Heart left ventricle (tissue), 16 donors: ENCODE measurements at regions not wholly inside any gene's neighbourhood (a gene's known extent, or its start where the extent isn't known, plus 50 kb on each side); places are given as distances from the start of the nearest gene placed in this dataset.

Experiments used
- ATAC-seq, 4 donors: fragments of 200-7000 bp; cut with Tn5 transposase; one replicate each; pipeline ENCODE4 v1.9.1; 2020 to 2022; ENCODE audit warnings: moderate library complexity in 4 of 4, mild to moderate bottlenecking in 3 of 4, moderate number of reproducible peaks in 1 of 4
- DNase-seq, 5 donors: peaks; one replicate each; pipeline ENCODE4 v3.0.0-alpha.2; 2020
- H3K27ac ChIP-seq, 12 donors: fragments of 200-600 bp; sonication (generic) in 4 of 12; one replicate each; pipeline versions ENCODE4 v1.5.0 to v1.8.0; 2016 to 2022; ENCODE audit warnings: mild to moderate bottlenecking in 2 of 12
- H3K27me3 ChIP-seq, 9 donors: fragments of 200-600 bp; sonication (generic) in 2 of 9; one replicate each; pipeline versions ENCODE4 v1.5.1 to v1.8.0; 2016 to 2022; ENCODE audit warnings: mild to moderate bottlenecking in 3 of 9
- H3K36me3 ChIP-seq, 9 donors: fragments of 200-600 bp; sonication (generic) in 2 of 9; one replicate each; pipeline versions ENCODE4 v1.5.0 to v1.8.0; 2018 to 2022; ENCODE audit warnings: mild to moderate bottlenecking in 2 of 9
- H3K4me1 ChIP-seq, 12 donors: fragments of 200-600 bp; sonication (generic) in 4 of 12; one replicate each; pipeline versions ENCODE4 v1.5.0 to v1.8.0; 2016 to 2022; ENCODE audit warnings: mild to moderate bottlenecking in 3 of 12
- H3K4me3 ChIP-seq, 12 donors: fragments of 200-600 bp; sonication (generic) in 4 of 12; one replicate each; pipeline versions ENCODE4 v1.5.0 to v1.8.0; 2017 to 2022; ENCODE audit warnings: mild to moderate bottlenecking in 9 of 12, moderate library complexity in 4 of 12
- H3K9me3 ChIP-seq, 12 donors: fragments of 200-600 bp; sonication (generic) in 4 of 12; one replicate each; pipeline versions ENCODE4 v1.5.0 to v1.8.0; 2016 to 2022; ENCODE audit warnings: mild to moderate bottlenecking in 1 of 12
- POLR2A ChIP-seq, 2 donors: fragments of 450-650 bp; IDR thresholded peaks; one replicate each; pipeline ENCODE4 v1.6.1; 2017; ENCODE audit warnings: antibody characterized with exemption in 2 of 2, mild to moderate bottlenecking in 2 of 2, moderate library complexity in 2 of 2
- WGBS, 4 donors: extraction: QIAGEN DNeasy Blood & Tissue Kit in 2 of 4; methylation state at CpG; one replicate each; pipeline versions ENCODE4 v1.1.5 to v1.1.7; 2013 to 2018; 5-methylcytosine and 5-hydroxymethylcytosine counted together
- intact Hi-C, 10 donors: fragments of 100-400 bp; cut with DNase I; formaldehyde crosslinking; loops; one replicate each; pipeline versions ENCODE4 v1.11.1 to v1.14.2; 2022
- TF ChIP-seq, protein P1 (sequence below), 12 donors: fragments of 200-600 bp; sonication (generic) in 4 of 12; IDR thresholded peaks; one replicate each; pipeline versions ENCODE4 v1.5.0 to v1.8.0; 2018 to 2022; ENCODE audit warnings: antibody characterized with exemption in 12 of 12, mild to moderate bottlenecking in 5 of 12
- donor health status: ischemic (EF 13 %, LVEDD 7.1; RV severe dilation, severe dysfunction).
- donor health status: healthy with polysubstance abuse.
- donor health status: DM: no; HTN: yes; CAD: no.
- donor health status: DM: no; HTN: no; CAD: no.
- donor health status: ischemic (EF 25% LVEDD 6.9; RV normal size, moderate dysfunction).
- donor health status: ischemic (EF 25% LVEDD 5.7; RV mildly dilated, moderate dysfunction).
- donor health status: healthy.
- donor health status: DM: yes; HTN: yes; CAD: no.
- donor health status: ischemic (EF 35%, LVEDD 5.7; RV mildly dilated, moderate dysfunction).
- donor health status: nonischemic (EF 11% LVEDD 7.7; RV severe dilation, severe dysfunction).
- donor health status: DM: yes; HTN: yes; CAD: no.
- donor health status: PGD.
- donor health status: ischemic (EF 29% LVEDD 5.4; RV normal size, mild dysfunction).
- donor health status: nonischemic (EF 23%, LVEDD 6.1; RV moderate dilation, normal function).

DNA sequence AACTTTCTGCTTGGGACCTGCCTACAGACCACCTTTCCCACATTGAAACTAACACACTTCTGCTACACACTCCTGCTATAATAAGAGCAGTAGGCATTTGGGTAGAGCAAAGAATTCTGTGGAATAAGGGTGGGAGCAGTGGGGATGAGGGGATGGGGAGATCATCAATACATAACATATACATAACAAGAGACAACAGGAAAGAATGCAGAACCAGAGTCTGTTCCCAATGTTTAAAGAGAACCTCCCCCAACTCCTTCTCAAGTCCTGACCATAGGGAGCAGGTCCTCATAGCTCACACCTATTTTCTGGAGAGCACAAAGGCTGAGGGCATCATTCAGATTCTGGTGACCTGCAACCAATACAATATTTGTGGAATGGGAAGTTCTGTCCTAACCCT lies 121.6 kb upstream of the BARHL2 start:
- intact Hi-C loops, result loop anchor here in 1 of 10 donors (10.0 kb wide), 1 partner anchor 114 kb away; no protein-coding TSS in a partner anchor
- Histone ChIP-seq H3K9me3 (no peaks in the 10 kb centered on the region), H3K27me3 (peaks cover 4 to 87% (median 35%) of the 10 kb centered on the region in 9 donors), H3K27ac (no peak overlapping the region), H3K4me1 (peaks cover 3 to 21% (median 13%) of the 10 kb centered on the region in 12 donors), H3K4me3 (no peak overlapping the region), H3K36me3 (no peaks in the 10 kb centered on the region)
- DNase-seq (no peak), ATAC-seq (no peak)
- TF ChIP-seq, protein P1, sequence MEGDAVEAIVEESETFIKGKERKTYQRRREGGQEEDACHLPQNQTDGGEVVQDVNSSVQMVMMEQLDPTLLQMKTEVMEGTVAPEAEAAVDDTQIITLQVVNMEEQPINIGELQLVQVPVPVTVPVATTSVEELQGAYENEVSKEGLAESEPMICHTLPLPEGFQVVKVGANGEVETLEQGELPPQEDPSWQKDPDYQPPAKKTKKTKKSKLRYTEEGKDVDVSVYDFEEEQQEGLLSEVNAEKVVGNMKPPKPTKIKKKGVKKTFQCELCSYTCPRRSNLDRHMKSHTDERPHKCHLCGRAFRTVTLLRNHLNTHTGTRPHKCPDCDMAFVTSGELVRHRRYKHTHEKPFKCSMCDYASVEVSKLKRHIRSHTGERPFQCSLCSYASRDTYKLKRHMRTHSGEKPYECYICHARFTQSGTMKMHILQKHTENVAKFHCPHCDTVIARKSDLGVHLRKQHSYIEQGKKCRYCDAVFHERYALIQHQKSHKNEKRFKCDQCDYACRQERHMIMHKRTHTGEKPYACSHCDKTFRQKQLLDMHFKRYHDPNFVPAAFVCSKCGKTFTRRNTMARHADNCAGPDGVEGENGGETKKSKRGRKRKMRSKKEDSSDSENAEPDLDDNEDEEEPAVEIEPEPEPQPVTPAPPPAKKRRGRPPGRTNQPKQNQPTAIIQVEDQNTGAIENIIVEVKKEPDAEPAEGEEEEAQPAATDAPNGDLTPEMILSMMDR (IDR thresholded peaks at IDR 0.05), result no peak
- no peak for TF ChIP-seq POLR2A (IDR thresholded peaks at IDR 0.05)

DNA sequence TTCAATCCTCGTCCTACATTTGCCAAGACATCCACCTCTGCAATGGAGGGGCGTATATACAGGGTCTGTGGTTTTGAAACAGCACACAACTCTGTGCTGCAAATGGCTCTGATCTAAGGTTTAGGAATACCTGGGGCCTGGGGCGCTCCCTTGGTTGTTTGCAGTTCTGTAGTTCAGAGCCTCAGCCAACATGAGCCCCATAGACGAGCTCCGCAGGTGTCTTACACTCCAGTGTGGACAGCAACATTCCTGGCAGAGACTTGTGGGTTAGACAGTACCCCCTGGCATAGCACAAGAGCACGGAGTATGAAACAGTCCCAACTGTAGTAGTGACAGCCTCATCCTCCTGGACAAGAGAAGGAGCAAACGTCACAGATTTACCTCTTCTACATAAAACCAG lies 120.3 kb upstream of the BARHL2 start:
- TF ChIP-seq, protein P1 (IDR thresholded peaks at IDR 0.05), result no peak
- TF ChIP-seq POLR2A (IDR thresholded peaks at IDR 0.05), result no peak
- H3K36me3 ChIP-seq, result no peaks in the 10 kb centered on the region
- peaks cover 3 to 21% (median 13%) of the 10 kb centered on the region in 12 donors for H3K4me1 ChIP-seq
- intact Hi-C loops, result loop anchor here in 1 of 10 donors (10.0 kb wide), 1 partner anchor 113 kb away; no protein-coding TSS in a partner anchor
- H3K4me3 ChIP-seq, result no peak overlapping the region
- H3K27me3 ChIP-seq, result peaks cover 4 to 93% (median 41%) of the 10 kb centered on the region in 9 donors
- DNase-seq (no peak), ATAC-seq (no peak)
- no peaks in the 10 kb centered on the region for H3K9me3 ChIP-seq
- 70 to 88% (median 81%) methylated on average over 7 of the region's 7 CpGs for WGBS, 4 donors
- no peak overlapping the region for H3K27ac ChIP-seq

DNA sequence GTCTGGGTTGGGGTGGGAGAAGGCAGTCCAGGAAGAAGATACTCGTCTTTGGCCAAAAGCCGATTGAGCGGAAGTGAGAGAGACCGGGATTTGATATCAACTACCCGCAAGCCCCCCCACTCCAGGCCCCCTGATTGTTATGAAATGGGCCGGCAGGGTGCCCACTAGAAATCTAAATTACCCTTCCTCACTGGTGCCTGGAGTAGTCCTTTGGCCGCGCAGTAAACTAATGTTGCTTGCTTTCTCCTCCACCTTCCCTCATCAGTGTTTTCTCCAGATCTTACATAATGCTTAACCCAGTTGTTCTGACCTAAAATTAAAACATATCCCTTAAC lies 119.2 kb upstream of the BARHL2 start:
- Histone ChIP-seq H3K36me3 (no peaks in the 10 kb centered on the region), H3K27ac (no peak overlapping the region), H3K27me3 (peaks cover 4 to 91% (median 39%) of the 10 kb centered on the region in 9 donors), H3K4me3 (peak overlapping the region in 11 of 12 donors; percentile 27 to 58 (median 49)), H3K4me1 (peaks cover 3 to 21% (median 13%) of the 10 kb centered on the region in 12 donors), H3K9me3 (no peaks in the 10 kb centered on the region)
- ATAC-seq (no peak), DNase-seq (no peak)
- TF ChIP-seq, protein P1 (IDR thresholded peaks at IDR 0.05), result no peak
- no peak for TF ChIP-seq POLR2A (IDR thresholded peaks at IDR 0.05)
- intact Hi-C loops, result loop anchor here in 1 of 10 donors (10.0 kb wide), 1 partner anchor 112 kb away; no protein-coding TSS in a partner anchor
- WGBS, 4 donors, result 14 to 36% (median 20%) methylated on average over 5 to 8 of the region's 8 CpGs

DNA sequence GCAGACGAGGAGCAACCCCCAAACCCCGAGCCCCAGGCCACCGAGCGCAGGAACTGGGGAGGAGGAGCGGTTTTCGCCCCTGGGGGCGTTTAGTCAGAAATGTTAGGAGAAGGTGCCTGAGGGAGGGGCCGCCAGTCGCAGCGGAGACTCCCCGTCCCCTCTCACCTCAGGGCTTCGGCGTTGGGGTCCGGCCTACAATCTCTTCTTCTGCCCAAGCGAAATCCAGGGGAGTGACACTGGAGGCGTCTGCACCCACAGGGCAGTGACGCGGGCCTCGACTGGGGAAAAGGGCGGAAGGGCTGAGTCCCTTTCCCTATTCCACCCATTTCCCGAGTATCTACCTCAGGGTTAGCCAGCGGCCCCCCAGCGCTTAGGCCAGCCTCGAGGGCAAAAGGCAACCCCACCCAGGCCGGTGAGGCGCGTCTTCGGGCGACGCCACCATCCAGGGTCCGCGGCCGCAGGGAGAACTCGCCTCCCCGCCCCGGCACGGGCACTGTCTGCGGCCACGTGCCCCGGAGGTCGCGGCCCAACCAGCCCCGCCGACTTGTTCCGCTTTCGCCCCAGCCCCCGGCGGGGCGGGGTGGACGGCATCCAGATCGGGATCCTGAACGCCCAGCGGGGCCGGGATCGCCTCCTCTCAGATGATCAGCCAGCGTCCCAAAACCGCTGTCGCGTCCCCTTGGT lies 118.7 kb upstream of the BARHL2 start:
- Histone ChIP-seq H3K36me3 (no peaks in the 10 kb centered on the region), H3K4me1 (peaks cover 3 to 21% (median 13%) of the 10 kb centered on the region in 12 donors), H3K27me3 (peaks cover 4 to 91% (median 34%) of the 10 kb centered on the region in 9 donors), H3K27ac (no peak overlapping the region), H3K4me3 (peak overlapping the region in 11 of 12 donors; percentile 27 to 58 (median 49)), H3K9me3 (no peaks in the 10 kb centered on the region)
- DNase-seq, result peak in 3 of 5 donors; percentile 31 to 76 (median 36)
- intact Hi-C loops, result loop anchor here in 1 of 10 donors (10.0 kb wide), 1 partner anchor 111 kb away; no protein-coding TSS in a partner anchor
- 4 to 15% (median 9%) methylated on average over 35 to 59 of the region's 59 CpGs for WGBS, 4 donors
- peak in 3 of 4 donors; percentile 42 to 67 (median 60) for ATAC-seq
- no peak for TF ChIP-seq POLR2A (IDR thresholded peaks at IDR 0.05)
